Breast epithelium (tissue), 4 donors: ENCODE measurements at regions not wholly inside any gene's neighbourhood (a gene's known extent, or its start where the extent isn't known, plus 50 kb on each side); places are given as distances from the start of the nearest gene placed in this dataset.

Experiments used
- DNase-seq, 2 donors: peaks; one replicate each; pipeline ENCODE4 v3.0.0-alpha.2; 2019; ENCODE audit warnings: low spot score in 2 of 2
- H3K27ac ChIP-seq, 2 donors: fragments of 200-600 bp; sonication (generic) in 1 of 2; one replicate each; pipeline ENCODE4 v1.5.1; 2016 to 2019; ENCODE audit warnings: mild to moderate bottlenecking in 1 of 2
- H3K27me3 ChIP-seq, 2 donors: fragments of 200-600 bp; sonication (generic) in 1 of 2; one replicate each; pipeline versions ENCODE4 v1.5.1 to v1.6.0; 2017 to 2019; ENCODE audit warnings: control low read depth in 1 of 2, mild to moderate bottlenecking in 1 of 2
- H3K36me3 ChIP-seq: fragments of 200-600 bp; one replicate; pipeline ENCODE4 v1.5.1; 2019
- H3K4me1 ChIP-seq, 2 donors: fragments of 200-600 bp; sonication (generic); one replicate each; pipeline ENCODE4 v1.5.1; 2016 to 2019; ENCODE audit warnings: control low read depth in 1 of 2
- H3K4me3 ChIP-seq, 3 donors: fragments of 200-600 bp; sonication (generic); 1 replicate in 2 of 3; 2 replicates in 1 of 3; pipeline ENCODE4 v1.5.1; 2016 to 2019; ENCODE audit warnings: mild to moderate bottlenecking in 3 of 3, moderate library complexity in 2 of 3
- H3K9me3 ChIP-seq, 2 donors: fragments of 200-600 bp; sonication (generic) in 1 of 2; one replicate each; pipeline ENCODE4 v1.5.1; 2016 to 2019; ENCODE audit warnings: control low read depth in 1 of 2
- POLR2A ChIP-seq: fragments of 450-650 bp; IDR thresholded peaks from one replicate; pipeline ENCODE4 v1.6.1; 2016; ENCODE audit warnings: antibody characterized with exemption, mild to moderate bottlenecking, moderate library complexity
- POLR2AphosphoS5 ChIP-seq, 3 donors: sonication (generic); formaldehyde crosslinking; IDR thresholded peaks; one replicate each; pipeline ENCODE4 v1.6.1; 2017; ENCODE audit warnings: antibody characterized with exemption in 3 of 3
- intact Hi-C: fragments of 100-400 bp; cut with DNase I; formaldehyde crosslinking; loops from one replicate; pipeline ENCODE4 v1.15.1; 2023; ENCODE audit warnings: low total_unique reads
- TF ChIP-seq, protein P1 (sequence below), 3 donors: fragments of 450-650 bp; IDR thresholded peaks; one replicate each; pipeline ENCODE4 v1.5.1; 2016 to 2017; ENCODE audit warnings: antibody characterized with exemption in 3 of 3, mild to moderate bottlenecking in 3 of 3, moderate library complexity in 3 of 3

- Histone ChIP-seq H3K4me1 (no peaks in the 10 kb centered on the region), H3K27me3 (no peaks in the 10 kb centered on the region), H3K9me3 (no peaks in the 10 kb centered on the region), H3K36me3 (no peaks in the 10 kb centered on the region), H3K27ac (no peak overlapping the region), H3K4me3 (no peak overlapping the region)
- TF ChIP-seq POLR2A (no peak), POLR2AphosphoS5 (IDR thresholded peaks at IDR 0.05) (no peak)
- TF ChIP-seq, protein P1, sequence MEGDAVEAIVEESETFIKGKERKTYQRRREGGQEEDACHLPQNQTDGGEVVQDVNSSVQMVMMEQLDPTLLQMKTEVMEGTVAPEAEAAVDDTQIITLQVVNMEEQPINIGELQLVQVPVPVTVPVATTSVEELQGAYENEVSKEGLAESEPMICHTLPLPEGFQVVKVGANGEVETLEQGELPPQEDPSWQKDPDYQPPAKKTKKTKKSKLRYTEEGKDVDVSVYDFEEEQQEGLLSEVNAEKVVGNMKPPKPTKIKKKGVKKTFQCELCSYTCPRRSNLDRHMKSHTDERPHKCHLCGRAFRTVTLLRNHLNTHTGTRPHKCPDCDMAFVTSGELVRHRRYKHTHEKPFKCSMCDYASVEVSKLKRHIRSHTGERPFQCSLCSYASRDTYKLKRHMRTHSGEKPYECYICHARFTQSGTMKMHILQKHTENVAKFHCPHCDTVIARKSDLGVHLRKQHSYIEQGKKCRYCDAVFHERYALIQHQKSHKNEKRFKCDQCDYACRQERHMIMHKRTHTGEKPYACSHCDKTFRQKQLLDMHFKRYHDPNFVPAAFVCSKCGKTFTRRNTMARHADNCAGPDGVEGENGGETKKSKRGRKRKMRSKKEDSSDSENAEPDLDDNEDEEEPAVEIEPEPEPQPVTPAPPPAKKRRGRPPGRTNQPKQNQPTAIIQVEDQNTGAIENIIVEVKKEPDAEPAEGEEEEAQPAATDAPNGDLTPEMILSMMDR (IDR thresholded peaks at IDR 0.05): no peak
- DNase-seq: no peak
- intact Hi-C loops: no loop called here
Measured at GRCh38 chr20:51335329-51335841, 207.1 kb downstream of the NFATC2 start.

DNA sequence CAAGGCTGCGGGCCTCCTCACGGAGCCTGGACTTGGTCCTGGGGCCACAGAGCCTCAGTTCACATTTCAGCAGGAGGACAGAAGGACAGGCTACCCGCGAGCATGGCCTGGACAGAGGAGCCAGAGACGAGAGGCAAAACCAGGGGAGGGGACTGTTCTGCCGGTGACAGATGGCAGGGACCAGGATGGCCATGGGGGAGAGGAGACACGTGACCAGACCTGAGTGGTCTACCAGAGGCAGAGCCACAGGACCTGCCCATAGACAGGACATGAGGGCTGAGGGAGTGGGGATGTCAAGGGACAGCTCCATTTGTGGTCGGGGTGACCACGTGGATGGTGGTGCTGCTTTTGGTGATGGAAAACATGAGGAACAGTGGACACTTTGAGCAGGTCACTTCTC lies 207.9 kb downstream of the NFATC2 start:
- no peaks in the 10 kb centered on the region for H3K36me3 ChIP-seq
- intact Hi-C loops: no loop called here
- DNase-seq: no peak
- TF ChIP-seq, protein P1 (IDR thresholded peaks at IDR 0.05): no peak
- no peak for TF ChIP-seq POLR2AphosphoS5 (IDR thresholded peaks at IDR 0.05)
- TF ChIP-seq POLR2A: no peak
- H3K27ac ChIP-seq: no peak overlapping the region
- no peaks in the 10 kb centered on the region for H3K9me3 ChIP-seq
- no peaks in the 10 kb centered on the region for H3K27me3 ChIP-seq
- H3K4me3 ChIP-seq: no peak overlapping the region
- no peaks in the 10 kb centered on the region for H3K4me1 ChIP-seq

DNA sequence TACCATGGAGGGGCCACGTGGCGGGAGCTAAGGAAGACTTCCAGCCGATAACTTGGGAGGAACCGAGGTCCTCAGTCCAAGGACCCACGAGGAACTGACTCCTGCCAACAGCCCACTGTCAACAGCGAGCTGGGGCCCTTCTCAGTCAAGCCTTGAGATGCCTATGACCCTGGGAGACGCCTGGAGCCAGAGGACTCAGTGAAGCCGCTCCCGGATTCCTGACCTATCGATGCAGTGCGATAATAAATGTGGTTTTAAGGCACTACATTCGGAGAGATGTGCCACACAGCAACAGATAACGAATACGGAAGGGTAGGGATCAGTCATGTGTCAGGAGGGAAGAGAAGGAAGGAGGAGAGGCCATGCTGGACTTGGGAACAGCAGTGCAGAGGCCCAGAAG lies 208.5 kb downstream of the NFATC2 start:
- Histone ChIP-seq H3K27ac (no peak overlapping the region), H3K27me3 (no peaks in the 10 kb centered on the region), H3K36me3 (no peaks in the 10 kb centered on the region), H3K4me1 (no peaks in the 10 kb centered on the region), H3K9me3 (no peaks in the 10 kb centered on the region), H3K4me3 (no peak overlapping the region)
- TF ChIP-seq POLR2A (no peak), POLR2AphosphoS5 (IDR thresholded peaks at IDR 0.05) (no peak)
- TF ChIP-seq, protein P1 (IDR thresholded peaks at IDR 0.05): no peak
- intact Hi-C loops: no loop called here
- no peak for DNase-seq

DNA sequence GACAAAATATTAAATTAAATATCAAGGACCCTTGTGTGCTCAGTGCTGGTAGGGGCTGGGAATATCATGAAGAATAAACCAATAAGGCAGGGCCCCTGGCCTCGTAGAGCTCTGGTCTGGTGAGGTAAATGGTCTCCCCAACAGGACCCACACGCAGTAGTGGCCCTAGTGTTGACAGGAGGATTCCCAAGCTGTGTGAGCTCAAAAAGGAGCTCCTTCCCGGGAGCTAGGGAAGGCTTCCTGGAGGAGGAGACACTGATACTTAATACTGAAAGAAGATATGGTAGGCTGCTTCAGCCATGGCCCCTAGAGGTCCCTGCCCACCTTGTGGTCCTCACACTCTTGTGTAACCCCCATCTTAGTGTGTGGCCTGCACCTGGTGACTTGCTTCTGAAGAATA lies 209.1 kb downstream of the NFATC2 start:
- H3K9me3 ChIP-seq: no peaks in the 10 kb centered on the region
- no peak for DNase-seq
- TF ChIP-seq, protein P1 (IDR thresholded peaks at IDR 0.05): no peak
- TF ChIP-seq POLR2AphosphoS5 (IDR thresholded peaks at IDR 0.05): no peak

DNA sequence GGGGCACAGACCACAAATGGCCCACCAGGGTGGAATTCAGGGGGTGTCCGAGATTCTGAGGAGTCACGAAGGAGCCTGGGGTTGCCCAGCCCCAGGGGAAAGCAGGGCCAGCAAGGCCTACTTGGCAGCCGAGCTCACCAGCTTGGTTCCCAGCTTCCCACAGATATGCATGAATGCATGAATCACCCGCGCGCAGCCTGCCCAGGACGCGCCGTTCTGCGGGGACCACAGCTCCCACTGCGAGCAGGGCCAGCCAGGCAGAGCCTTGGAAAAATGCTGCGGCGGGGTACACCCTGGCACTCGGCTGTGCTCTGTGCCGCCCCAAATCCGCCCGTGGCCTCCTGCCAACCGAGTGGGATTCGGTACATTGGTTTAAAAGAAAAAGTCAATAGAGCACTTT lies 211.0 kb downstream of the NFATC2 start:
- no peaks in the 10 kb centered on the region for H3K9me3 ChIP-seq
- H3K4me3 ChIP-seq: no peak overlapping the region
- H3K27ac ChIP-seq: no peak overlapping the region
- H3K27me3 ChIP-seq: no peaks in the 10 kb centered on the region
- no peaks in the 10 kb centered on the region for H3K4me1 ChIP-seq
- intact Hi-C loops: no loop called here
- no peak for DNase-seq
- TF ChIP-seq POLR2A (no peak), POLR2AphosphoS5 (IDR thresholded peaks at IDR 0.05) (no peak)
- TF ChIP-seq, protein P1 (IDR thresholded peaks at IDR 0.05): no peak
- H3K36me3 ChIP-seq: no peaks in the 10 kb centered on the region

More for the DNA sequence above, 209.1 kb downstream of the NFATC2 start:
- intact Hi-C loops: no loop called here
- Histone ChIP-seq H3K4me1 (no peaks in the 10 kb centered on the region), H3K27ac (no peak overlapping the region), H3K36me3 (no peaks in the 10 kb centered on the region), H3K27me3 (no peaks in the 10 kb centered on the region), H3K4me3 (no peak overlapping the region)
